HL-60 (cell line): ENCODE measurements at regions not wholly inside any gene's neighbourhood (a gene's known extent, or its start where the extent isn't known, plus 50 kb on each side); places are given as distances from the start of the nearest gene placed in this dataset.

Source experiments
- GABPA ChIP-seq: IDR thresholded peaks from 2 replicates; pipeline ENCODE4 v1.6.1; 2012; ENCODE audit warnings: low read depth
- POLR2AphosphoS5 ChIP-seq: IDR thresholded peaks from 2 replicates; pipeline ENCODE4 v1.6.1; 2012; ENCODE audit warnings: low read depth
- SPI1 ChIP-seq: IDR thresholded peaks from 2 replicates; pipeline ENCODE4 v1.6.1; 2012; ENCODE audit warnings: low read depth, mild to moderate bottlenecking, borderline replicate concordance
- TF ChIP-seq, protein P1 (sequence below): IDR thresholded peaks from one replicate; pipeline ENCODE4 v1.5.1; 2011; ENCODE audit warnings: low read length, control low read depth, inconsistent platforms; ENCODE audit not compliant: insufficient read depth

DNA sequence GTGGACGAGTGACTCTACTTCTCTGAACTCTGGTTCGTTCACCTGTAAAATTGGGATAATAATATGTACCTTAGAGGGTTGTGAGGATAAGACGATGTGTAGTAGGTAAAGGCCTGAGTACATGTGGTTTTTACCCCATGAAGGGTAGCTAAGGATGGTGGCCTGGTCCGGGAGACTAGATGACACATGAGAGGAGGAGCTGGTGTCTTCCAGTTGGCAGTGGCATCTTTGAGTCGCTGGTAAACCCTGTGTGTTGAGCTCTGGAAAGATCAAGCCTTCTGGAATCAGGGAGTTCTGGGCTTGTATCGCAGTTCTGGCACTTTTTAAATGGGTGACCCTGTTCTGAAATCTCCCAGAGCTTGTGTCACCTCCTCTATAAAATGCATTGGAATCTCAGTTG, 166.4 kb upstream of the ZNF618 start:
- TF ChIP-seq POLR2AphosphoS5 (no peak), SPI1 (no peak), GABPA (no peak)
- TF ChIP-seq, protein P1, sequence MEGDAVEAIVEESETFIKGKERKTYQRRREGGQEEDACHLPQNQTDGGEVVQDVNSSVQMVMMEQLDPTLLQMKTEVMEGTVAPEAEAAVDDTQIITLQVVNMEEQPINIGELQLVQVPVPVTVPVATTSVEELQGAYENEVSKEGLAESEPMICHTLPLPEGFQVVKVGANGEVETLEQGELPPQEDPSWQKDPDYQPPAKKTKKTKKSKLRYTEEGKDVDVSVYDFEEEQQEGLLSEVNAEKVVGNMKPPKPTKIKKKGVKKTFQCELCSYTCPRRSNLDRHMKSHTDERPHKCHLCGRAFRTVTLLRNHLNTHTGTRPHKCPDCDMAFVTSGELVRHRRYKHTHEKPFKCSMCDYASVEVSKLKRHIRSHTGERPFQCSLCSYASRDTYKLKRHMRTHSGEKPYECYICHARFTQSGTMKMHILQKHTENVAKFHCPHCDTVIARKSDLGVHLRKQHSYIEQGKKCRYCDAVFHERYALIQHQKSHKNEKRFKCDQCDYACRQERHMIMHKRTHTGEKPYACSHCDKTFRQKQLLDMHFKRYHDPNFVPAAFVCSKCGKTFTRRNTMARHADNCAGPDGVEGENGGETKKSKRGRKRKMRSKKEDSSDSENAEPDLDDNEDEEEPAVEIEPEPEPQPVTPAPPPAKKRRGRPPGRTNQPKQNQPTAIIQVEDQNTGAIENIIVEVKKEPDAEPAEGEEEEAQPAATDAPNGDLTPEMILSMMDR, result no peak
